Thoracic aorta (tissue), 2 donors: ENCODE measurements at regions not wholly inside any gene's neighbourhood (a gene's known extent, or its start where the extent isn't known, plus 50 kb on each side); places are given as distances from the start of the nearest gene placed in this dataset.

Experiments used
- ATAC-seq: fragments of 150-250 bp; one replicate; pipeline ENCODE4 v1.8.0; 2017; ENCODE audit warnings: low read depth; ENCODE audit not compliant: insufficient number of reproducible peaks, low FRiP score
- DNase-seq: peaks from one replicate; pipeline ENCODE4 v3.0.0-alpha.2; 2020; ENCODE audit warnings: low spot score
- H3K27ac ChIP-seq, 2 donors: fragments of 200-600 bp; sonication (generic); 1 replicate in 1 of 2; 2 replicates in 1 of 2; pipeline ENCODE4 v1.5.1; 2016; ENCODE audit warnings: mild to moderate bottlenecking in 2 of 2, moderate library complexity in 2 of 2
- H3K27me3 ChIP-seq: fragments of 200-600 bp; sonication (generic); replicated peaks from 2 replicates; pipeline ENCODE4 v1.6.0; 2016; ENCODE audit warnings: mild to moderate bottlenecking; ENCODE audit not compliant: insufficient read depth
- H3K36me3 ChIP-seq: fragments of 200-600 bp; sonication (generic); one replicate; pipeline ENCODE4 v1.5.1; 2016
- H3K4me1 ChIP-seq, 2 donors: fragments of 200-600 bp; sonication (generic); 1 replicate in 1 of 2; 2 replicates in 1 of 2; pipeline versions ENCODE4 v1.5.1 to v1.6.0; 2016; ENCODE audit warnings: low read depth in 2 of 2, mild to moderate bottlenecking in 1 of 2; ENCODE audit not compliant: control insufficient read depth in 1 of 2
- H3K4me3 ChIP-seq: fragments of 200-600 bp; sonication (generic); 2 replicates; pipeline ENCODE4 v1.5.1; 2016; ENCODE audit warnings: mild to moderate bottlenecking
- H3K9me3 ChIP-seq: fragments of 200-600 bp; sonication (generic); 2 replicates; pipeline ENCODE4 v1.5.1; 2016
- CTCF ChIP-seq: fragments of 200-600 bp; sonication (generic); IDR thresholded peaks from one replicate; pipeline ENCODE4 v1.5.1; 2019; ENCODE audit warnings: antibody characterized with exemption

GRCh38 chr5:179407191-179408175, 62.2 kb upstream of the ADAMTS2 start:
- DNase-seq (no peak), ATAC-seq (no peak)
- Histone ChIP-seq H3K27ac (no peak overlapping the region), H3K4me1 (no peaks in the 10 kb centered on the region), H3K4me3 (no peak overlapping the region), H3K36me3 (no peaks in the 10 kb centered on the region), H3K27me3 (no peaks in the 10 kb centered on the region), H3K9me3 (no peaks in the 10 kb centered on the region)
- no peak for TF ChIP-seq CTCF

- Histone ChIP-seq H3K4me1 (no peaks in the 10 kb centered on the region), H3K36me3 (no peaks in the 10 kb centered on the region), H3K27ac (no peak overlapping the region), H3K9me3 (no peaks in the 10 kb centered on the region), H3K27me3 (no peaks in the 10 kb centered on the region), H3K4me3 (no peak overlapping the region)
- no peak for DNase-seq
- no peak for TF ChIP-seq CTCF
- ATAC-seq: no peak
These were observed 61.0 kb upstream of the ADAMTS2 start for GRCh38 chr5:179406031-179406961.

- Histone ChIP-seq H3K27ac (no peak overlapping the region), H3K27me3 (no peaks in the 10 kb centered on the region), H3K36me3 (no peaks in the 10 kb centered on the region), H3K4me3 (no peak overlapping the region), H3K9me3 (peaks cover 3% of the 10 kb centered on the region), H3K4me1 (no peaks in the 10 kb centered on the region)
- ATAC-seq (no peak), DNase-seq (no peak)
- TF ChIP-seq CTCF: no peak
These were observed 60.3 kb upstream of the ADAMTS2 start for GRCh38 chr5:179405426-179406030.

GRCh38 chr5:179405054-179405416, 59.8 kb upstream of the ADAMTS2 start:
- Histone ChIP-seq H3K4me1 (no peaks in the 10 kb centered on the region), H3K27ac (no peak overlapping the region), H3K36me3 (no peaks in the 10 kb centered on the region), H3K9me3 (peaks cover 8% of the 10 kb centered on the region), H3K27me3 (no peaks in the 10 kb centered on the region), H3K4me3 (no peak overlapping the region)
- no peak for ATAC-seq
- DNase-seq: no peak
- no peak for TF ChIP-seq CTCF
